PC-3 (cell line): ENCODE measurements at regions not wholly inside any gene's neighbourhood (a gene's known extent, or its start where the extent isn't known, plus 50 kb on each side); places are given as distances from the start of the nearest gene placed in this dataset.
"Not testable (repeated sequence)": the region's sequence is repeated elsewhere in the genome, so short reads cannot be mapped to it uniquely, and the experiment has no call there.

Experiments used
- ATAC-seq: fragments of 200-7000 bp; cut with Tn5 transposase; 2 replicates; pipeline ENCODE4 v1.9.1; 2020; ENCODE audit warnings: mild to moderate bottlenecking, moderate library complexity
- BruUV-seq: library from RNA; stranded (reverse); fragments of 400-500 nt; replicated peaks from 2 replicates; lab custom pipeline; 2021; lab: Mats Ljungman, UMichigan
- CTCF ChIA-PET: fragments of 300-600 bp; sonication (Branson Sonifier 250); formaldehyde crosslinking; loops from one replicate; lab custom pipeline; 2022; ENCODE audit warnings: antibody characterized with exemption; lab: Charles Lee
- POLR2A ChIA-PET: fragments of 300-600 bp; sonication (Branson Sonifier 250); formaldehyde crosslinking; loops from one replicate; lab custom pipeline; 2022; ENCODE audit warnings: antibody characterized with exemption; ENCODE audit not compliant: unreplicated experiment; lab: Charles Lee
- DNase-seq: peaks from one replicate; pipeline ENCODE4 v3.0.0-alpha.2; 2015
- H2AFZ ChIP-seq: fragments of 300-600 bp; sonication (generic); 2 replicates; pipeline ENCODE4 v1.6.0; 2016; ENCODE audit warnings: antibody characterized with exemption, low read length
- H3F3A ChIP-seq: fragments of 300-600 bp; sonication (generic); one replicate; pipeline ENCODE4 v1.6.0; 2017; ENCODE audit warnings: antibody characterized with exemption, low read length, control low read depth, mild to moderate bottlenecking; ENCODE audit not compliant: unreplicated experiment
- H3K27ac ChIP-seq: fragments of 300-600 bp; sonication (generic); 2 replicates; pipeline ENCODE4 v1.5.1; 2016; ENCODE audit warnings: mild to moderate bottlenecking, low read length
- H3K27me3 ChIP-seq: fragments of 300-600 bp; sonication (generic); 2 replicates; pipeline ENCODE4 v1.6.1; 2016; ENCODE audit warnings: low read length, mixed read lengths
- H3K36me3 ChIP-seq: fragments of 300-600 bp; sonication (generic); 2 replicates; pipeline ENCODE4 v1.6.1; 2016; ENCODE audit warnings: low read depth, mixed run types, low read length, mixed read lengths
- H3K4me1 ChIP-seq: fragments of 300-600 bp; sonication (generic); 2 replicates; pipeline ENCODE4 v1.5.1; 2016; ENCODE audit warnings: low read length; ENCODE audit not compliant: insufficient read depth
- H3K4me2 ChIP-seq: fragments of 300-600 bp; sonication (generic); 2 replicates; pipeline ENCODE4 v1.6.0; 2016; ENCODE audit warnings: low read length
- H3K4me3 ChIP-seq: fragments of 300-600 bp; sonication (generic); 2 replicates; pipeline ENCODE4 v1.5.1; 2016; ENCODE audit warnings: mild to moderate bottlenecking, low read length, mixed read lengths
- H3K79me2 ChIP-seq: fragments of 300-600 bp; sonication (generic); 2 replicates; pipeline ENCODE4 v1.6.1; 2017; ENCODE audit warnings: low read length, mixed read lengths
- H3K9ac ChIP-seq: fragments of 300-600 bp; sonication (generic); 2 replicates; pipeline ENCODE4 v1.6.0; 2016; ENCODE audit warnings: mild to moderate bottlenecking, low read length
- H3K9me2 ChIP-seq: fragments of 300-600 bp; sonication (generic); replicated peaks from 2 replicates; pipeline ENCODE4 v1.6.1; 2016; ENCODE audit warnings: mixed run types, low read length, mixed read lengths
- H3K9me3 ChIP-seq: fragments of 300-600 bp; sonication (generic); 2 replicates; pipeline ENCODE4 v1.6.1; 2016; ENCODE audit warnings: low read length, mixed read lengths
- H4K20me1 ChIP-seq: fragments of 300-600 bp; sonication (generic); 2 replicates; pipeline ENCODE4 v1.6.1; 2016; ENCODE audit warnings: low read length, mixed read lengths
- CTCF ChIP-seq: fragments of 300-600 bp; sonication (generic); conservative IDR thresholded peaks from 2 replicates; pipeline ENCODE4 v1.5.1; 2017; ENCODE audit warnings: antibody characterized with exemption, low read depth, mild to moderate bottlenecking, low read length
- EZH2 ChIP-seq: fragments of 300-600 bp; sonication (generic); IDR thresholded peaks from one replicate; pipeline ENCODE4 v1.6.1; 2017; ENCODE audit warnings: antibody characterized with exemption, mild to moderate bottlenecking, low read length; ENCODE audit not compliant: unreplicated experiment
- EZH2phosphoT487 ChIP-seq: fragments of 300-600 bp; sonication (generic); IDR thresholded peaks from 2 replicates; pipeline ENCODE4 v1.6.1; 2018; ENCODE audit warnings: mild to moderate bottlenecking, antibody characterized with exemption, low read length, borderline replicate concordance
- intact Hi-C: fragments of 100-400 bp; cut with micrococcal nuclease; formaldehyde crosslinking; loops from 2 replicates; pipeline ENCODE4 v1.9.0; 2023

GRCh38 chr14:55789406-55789805, 209.4 kb downstream of the KTN1 start:
- BruUV-seq: no TSS peak
- ATAC-seq (peak; percentile 59), DNase-seq (peak; percentile 88)

GRCh38 chr14:55794655-55795595, 214.9 kb downstream of the KTN1 start:
- Histone ChIP-seq H3K4me3 (no peak overlapping the region), H3K9me3 (no peaks in the 10 kb centered on the region), H3K9me2 (no peaks in the 10 kb centered on the region), H3K27me3 (no peaks in the 10 kb centered on the region), H3K4me2 (peak overlapping the region; percentile 30), H3K36me3 (no peaks in the 10 kb centered on the region), H4K20me1 (no peaks in the 10 kb centered on the region), H3K27ac (peak overlapping the region; percentile 30), H3K4me1 (peaks cover 36% of the 10 kb centered on the region), H3F3A (no peaks in the 10 kb centered on the region), H3K79me2 (no peaks in the 10 kb centered on the region), H3K9ac (no peak overlapping the region; the same call in 1 of the 2 replicates), H2AFZ (no peak overlapping the region)
- intact Hi-C loops: loop anchor here (2.0 kb wide), 1 partner anchor 54 kb away; no protein-coding TSS in a partner anchor
- ATAC-seq (peak; percentile 70), DNase-seq (peak; percentile 92)
- BruUV-seq: TSS peak; percentile 35
- TF ChIP-seq EZH2phosphoT487 (no peak), CTCF (no peak), EZH2 (no peak)
- POLR2A ChIA-PET: interaction anchor here (0.6 to 0.7 kb wide), 2 partner anchors 74 to 232 kb away, joined by 3 read pairs; no protein-coding TSS in a partner anchor
- CTCF ChIA-PET: no interaction called here

More at GRCh38 chr14:55789406-55789805, 209.4 kb downstream of the KTN1 start:
- H3K9me3 ChIP-seq: no peaks in the 10 kb centered on the region
- no peak overlapping the region for H3K27ac ChIP-seq
- no peaks in the 10 kb centered on the region for H3F3A ChIP-seq
- peaks cover 35% of the 10 kb centered on the region for H3K4me1 ChIP-seq
- TF ChIP-seq EZH2 (no peak), CTCF (no peak), EZH2phosphoT487 (no peak)
- no peaks in the 10 kb centered on the region for H3K9me2 ChIP-seq
- no peak overlapping the region for H3K4me3 ChIP-seq
- intact Hi-C loops: no loop called here
- 0 out of 2 replicates have a peak overlapping the region, but pooled peaks have one; percentile 0 for H3K4me2 ChIP-seq
- H3K36me3 ChIP-seq: no peaks in the 10 kb centered on the region
- H3K79me2 ChIP-seq: no peaks in the 10 kb centered on the region
- ChIA-PET POLR2A (no interaction called here), CTCF (no interaction called here)
- H3K27me3 ChIP-seq: no peaks in the 10 kb centered on the region
- no peaks in the 10 kb centered on the region for H4K20me1 ChIP-seq
- no peak overlapping the region for H3K9ac ChIP-seq
- H2AFZ ChIP-seq: no peak overlapping the region

GRCh38 chr14:55796513-55796912, 216.5 kb downstream of the KTN1 start:
- peak; percentile 57 for DNase-seq
- intact Hi-C loops, H3K9me2 ChIP-seq, H3K4me3 ChIP-seq, H3K9me3 ChIP-seq, H2AFZ ChIP-seq, BruUV-seq, CTCF ChIA-PET, H3K4me2 ChIP-seq, H4K20me1 ChIP-seq, H3K27me3 ChIP-seq, H3F3A ChIP-seq, H3K36me3 ChIP-seq, H3K79me2 ChIP-seq, H3K9ac ChIP-seq, POLR2A ChIA-PET: not testable (repeated sequence)
- ATAC-seq: 0 out of 2 replicates have a peak, but pooled peaks have one; percentile 4
- H3K27ac ChIP-seq: 0 out of 2 replicates have a peak overlapping the region, but pooled peaks have one; percentile 0
- peaks cover 25% of the 10 kb centered on the region for H3K4me1 ChIP-seq
